Duodenal mucosa (tissue), 2 donors: ENCODE measurements at regions not wholly inside any gene's neighbourhood (a gene's known extent, or its start where the extent isn't known, plus 50 kb on each side); places are given as distances from the start of the nearest gene placed in this dataset.

ENCODE experiments used
- H3K27ac ChIP-seq: one replicate; pipeline ENCODE4 v1.7.0; 2013; ENCODE audit warnings: low read depth, low read length
- H3K27me3 ChIP-seq, 2 donors: one replicate each; pipeline ENCODE4 v1.7.0; 2013; ENCODE audit warnings: low read length in 2 of 2, control low read depth in 1 of 2; ENCODE audit not compliant: insufficient read depth in 2 of 2, control insufficient read depth in 1 of 2
- H3K36me3 ChIP-seq, 2 donors: one replicate each; pipeline ENCODE4 v1.7.0; 2013; ENCODE audit warnings: low read length in 2 of 2, control low read depth in 1 of 2; ENCODE audit not compliant: insufficient read depth in 2 of 2, control insufficient read depth in 1 of 2
- H3K4me1 ChIP-seq, 2 donors: one replicate each; pipeline ENCODE4 v1.7.0; 2013; ENCODE audit warnings: low read length in 2 of 2, control low read depth in 1 of 2; ENCODE audit not compliant: insufficient read depth in 2 of 2, control insufficient read depth in 1 of 2
- H3K4me3 ChIP-seq, 2 donors: one replicate each; pipeline ENCODE4 v1.7.0; 2013; ENCODE audit warnings: low read length in 2 of 2, low read depth in 1 of 2
- H3K9ac ChIP-seq, 2 donors: one replicate each; pipeline ENCODE4 v1.7.0; 2013; ENCODE audit warnings: low read length in 2 of 2, low read depth in 1 of 2
- H3K9me3 ChIP-seq, 2 donors: one replicate each; pipeline ENCODE4 v1.7.0; 2013; ENCODE audit warnings: low read length in 2 of 2, control low read depth in 1 of 2; ENCODE audit not compliant: control insufficient read depth in 1 of 2

GRCh38 chr1:191876631-191877030 lies 281.6 kb upstream of the RGS18 start:
- H3K9ac ChIP-seq = no peak overlapping the region
- H3K36me3 ChIP-seq = no peaks in the 10 kb centered on the region
- no peaks in the 10 kb centered on the region for H3K9me3 ChIP-seq
- no peak overlapping the region for H3K27ac ChIP-seq
- H3K27me3 ChIP-seq = no peaks in the 10 kb centered on the region
- H3K4me1 ChIP-seq = no peaks in the 10 kb centered on the region
- no peak overlapping the region for H3K4me3 ChIP-seq

DNA sequence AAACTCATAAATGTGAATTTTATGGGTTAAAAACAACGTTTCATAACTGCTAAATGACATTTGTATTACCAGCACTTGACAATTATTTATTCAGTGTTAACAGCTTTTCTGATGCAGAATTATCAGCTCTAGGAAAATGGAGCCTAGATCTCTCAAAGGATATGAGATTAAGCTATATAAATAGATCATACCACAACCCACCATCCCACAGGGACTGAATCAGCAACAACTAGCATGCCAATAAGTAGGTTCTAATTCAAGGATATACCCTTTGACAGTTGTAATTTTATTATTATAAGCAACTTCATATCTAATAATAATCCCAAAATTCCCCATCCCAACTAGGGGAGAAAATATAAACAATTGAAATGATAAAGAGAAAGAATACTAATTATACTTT lies 275.4 kb upstream of the RGS18 start:
- Histone ChIP-seq H3K4me3 (no peak overlapping the region), H3K4me1 (no peaks in the 10 kb centered on the region), H3K36me3 (no peaks in the 10 kb centered on the region), H3K9ac (no peak overlapping the region), H3K27ac (no peak overlapping the region), H3K9me3 (no peaks in the 10 kb centered on the region), H3K27me3 (no peaks in the 10 kb centered on the region)

GRCh38 chr1:191886977-191887376 lies 271.3 kb upstream of the RGS18 start:
- no peaks in the 10 kb centered on the region for H3K36me3 ChIP-seq
- H3K9me3 ChIP-seq = no peaks in the 10 kb centered on the region
- no peaks in the 10 kb centered on the region for H3K4me1 ChIP-seq
- H3K4me3 ChIP-seq = no peak overlapping the region
- H3K27me3 ChIP-seq = no peaks in the 10 kb centered on the region
- no peak overlapping the region for H3K9ac ChIP-seq
- no peak overlapping the region for H3K27ac ChIP-seq

GRCh38 chr1:191888996-191889622 lies 269.2 kb upstream of the RGS18 start:
- H3K27ac ChIP-seq = no peak overlapping the region
- H3K9me3 ChIP-seq = no peaks in the 10 kb centered on the region
- H3K27me3 ChIP-seq = no peaks in the 10 kb centered on the region
- no peak overlapping the region for H3K4me3 ChIP-seq
- H3K9ac ChIP-seq = no peak overlapping the region
- H3K36me3 ChIP-seq = no peaks in the 10 kb centered on the region
- no peaks in the 10 kb centered on the region for H3K4me1 ChIP-seq

GRCh38 chr1:191889623-191890003 lies 268.6 kb upstream of the RGS18 start:
- Histone ChIP-seq H3K9me3 (no peaks in the 10 kb centered on the region), H3K27me3 (no peaks in the 10 kb centered on the region), H3K4me3 (no peak overlapping the region), H3K27ac (no peak overlapping the region), H3K4me1 (no peaks in the 10 kb centered on the region), H3K36me3 (no peaks in the 10 kb centered on the region), H3K9ac (no peak overlapping the region)

- no peak overlapping the region for H3K4me3 ChIP-seq
- no peaks in the 10 kb centered on the region for H3K9me3 ChIP-seq
- no peaks in the 10 kb centered on the region for H3K36me3 ChIP-seq
- no peak overlapping the region for H3K27ac ChIP-seq
- no peak overlapping the region for H3K9ac ChIP-seq
- no peaks in the 10 kb centered on the region for H3K27me3 ChIP-seq
- H3K4me1 ChIP-seq = no peaks in the 10 kb centered on the region
Measured at GRCh38 chr1:191890433-191891088, 267.7 kb upstream of the RGS18 start.

GRCh38 chr1:191892716-191893115 lies 265.5 kb upstream of the RGS18 start:
- no peaks in the 10 kb centered on the region for H3K4me1 ChIP-seq

GRCh38 chr1:191895049-191895448 lies 263.2 kb upstream of the RGS18 start:
- H3K27ac ChIP-seq = no peak overlapping the region
- no peaks in the 10 kb centered on the region for H3K9me3 ChIP-seq

More at GRCh38 chr1:191892716-191893115, 265.5 kb upstream of the RGS18 start:
- Histone ChIP-seq H3K9me3 (no peaks in the 10 kb centered on the region), H3K4me3 (no peak overlapping the region), H3K27ac (no peak overlapping the region), H3K27me3 (no peaks in the 10 kb centered on the region), H3K9ac (no peak overlapping the region), H3K36me3 (no peaks in the 10 kb centered on the region)

GRCh38 chr1:191895462-191896058 lies 262.7 kb upstream of the RGS18 start:
- Histone ChIP-seq H3K36me3 (no peaks in the 10 kb centered on the region), H3K9me3 (no peaks in the 10 kb centered on the region), H3K27ac (no peak overlapping the region), H3K4me3 (no peak overlapping the region), H3K9ac (no peak overlapping the region), H3K4me1 (no peaks in the 10 kb centered on the region), H3K27me3 (no peaks in the 10 kb centered on the region)

More at GRCh38 chr1:191895049-191895448, 263.2 kb upstream of the RGS18 start:
- H3K36me3 ChIP-seq = no peaks in the 10 kb centered on the region
- no peaks in the 10 kb centered on the region for H3K27me3 ChIP-seq
- H3K4me3 ChIP-seq = no peak overlapping the region
- H3K9ac ChIP-seq = no peak overlapping the region
- H3K4me1 ChIP-seq = no peaks in the 10 kb centered on the region

DNA sequence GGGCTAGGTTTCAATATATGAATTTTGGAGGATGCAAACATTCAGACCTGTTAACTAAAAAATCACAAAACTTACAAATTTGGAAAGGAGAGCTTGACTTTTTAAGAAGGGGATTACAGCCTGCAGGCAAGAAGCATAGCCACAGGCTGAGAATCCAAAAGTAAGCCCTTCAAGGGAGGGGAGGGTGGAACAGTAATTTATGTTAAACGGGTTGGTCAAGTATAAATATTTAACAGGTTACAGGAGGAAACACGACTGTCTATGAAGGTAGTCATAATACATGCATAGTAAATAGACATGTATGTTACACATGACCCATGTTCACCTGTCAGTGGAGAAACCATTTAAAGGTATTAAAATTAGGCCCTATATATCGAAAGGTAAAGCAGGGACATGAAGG lies 261.1 kb upstream of the RGS18 start:
- no peaks in the 10 kb centered on the region for H3K4me1 ChIP-seq

More for the DNA sequence above, 261.1 kb upstream of the RGS18 start:
- Histone ChIP-seq H3K4me3 (no peak overlapping the region), H3K27me3 (no peaks in the 10 kb centered on the region), H3K36me3 (no peaks in the 10 kb centered on the region), H3K9ac (no peak overlapping the region), H3K27ac (no peak overlapping the region), H3K9me3 (no peaks in the 10 kb centered on the region)
